ENCODE measurements at regions not wholly inside any gene's neighbourhood (a gene's known extent, or its start where the extent isn't known, plus 50 kb on each side); places are given as distances from the start of the nearest gene placed in this dataset.
"Not testable (repeated sequence)": the region's sequence is repeated elsewhere in the genome, so short reads cannot be mapped to it uniquely, and the experiment has no call there.

DNA sequence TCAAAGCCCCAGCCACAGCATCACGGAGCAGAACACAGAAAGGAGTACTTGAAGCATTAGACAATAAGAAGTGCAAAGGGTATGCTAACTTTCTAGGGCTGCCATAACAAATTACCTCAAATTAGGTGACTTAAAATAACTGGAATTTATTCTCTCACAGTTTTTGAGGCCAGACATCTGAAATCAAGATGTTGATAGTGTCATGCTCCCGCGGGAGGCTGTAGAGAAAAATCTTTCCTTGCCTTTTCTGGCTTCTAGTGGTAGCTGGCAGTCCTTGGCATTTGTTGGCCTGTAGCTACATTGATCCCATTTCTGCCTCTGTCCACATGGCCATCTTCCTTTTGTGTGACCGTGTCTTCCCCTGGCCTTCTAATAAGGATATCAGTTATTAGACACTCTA, 51.9 kb upstream of the SPDL1 start:
- no peak for DNase-seq
- Mint-ChIP-seq H3K27me3 (peaks cover 22 to 25% of the 10 kb centered on the region in 2 donors), H3K36me3 (no peaks in the 10 kb centered on the region), H3K27ac (no peak overlapping the region), H3K4me1 (no peaks in the 10 kb centered on the region), H3K4me3 (no peak overlapping the region), H3K9me3 (peaks cover 7 to 11% of the 10 kb centered on the region in 2 donors)
- no peak for ATAC-seq (replicated peaks)

DNA sequence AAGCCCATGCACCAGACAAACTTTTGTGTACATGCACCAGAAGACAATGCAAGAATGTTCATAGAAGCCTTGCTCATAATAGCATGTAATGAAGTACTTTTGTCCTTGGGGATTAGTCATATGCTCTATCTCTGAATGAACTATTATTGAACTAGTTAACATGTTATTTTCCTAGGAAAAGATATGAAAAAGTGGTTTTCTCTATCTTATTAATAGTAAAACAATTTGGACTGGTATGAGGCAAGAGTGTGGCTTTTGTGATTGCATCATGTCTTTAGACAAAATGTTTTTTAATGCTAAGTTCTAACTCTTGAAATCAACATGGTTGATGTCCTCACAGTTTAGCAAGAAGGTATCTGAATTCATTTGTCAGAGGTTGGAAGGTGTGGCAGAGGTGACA, 55.7 kb upstream of the SPDL1 start:
- H3K27ac Mint-ChIP-seq, result no peak overlapping the region
- peaks cover 8 to 13% of the 10 kb centered on the region in 2 donors for H3K9me3 Mint-ChIP-seq
- H3K4me1 Mint-ChIP-seq, result no peaks in the 10 kb centered on the region
- peaks cover 27 to 31% of the 10 kb centered on the region in 2 donors for H3K27me3 Mint-ChIP-seq
- H3K36me3 Mint-ChIP-seq, result no peaks in the 10 kb centered on the region
- DNase-seq (no peak), ATAC-seq (replicated peaks) (no peak)
- no peak overlapping the region for H3K4me3 Mint-ChIP-seq

DNA sequence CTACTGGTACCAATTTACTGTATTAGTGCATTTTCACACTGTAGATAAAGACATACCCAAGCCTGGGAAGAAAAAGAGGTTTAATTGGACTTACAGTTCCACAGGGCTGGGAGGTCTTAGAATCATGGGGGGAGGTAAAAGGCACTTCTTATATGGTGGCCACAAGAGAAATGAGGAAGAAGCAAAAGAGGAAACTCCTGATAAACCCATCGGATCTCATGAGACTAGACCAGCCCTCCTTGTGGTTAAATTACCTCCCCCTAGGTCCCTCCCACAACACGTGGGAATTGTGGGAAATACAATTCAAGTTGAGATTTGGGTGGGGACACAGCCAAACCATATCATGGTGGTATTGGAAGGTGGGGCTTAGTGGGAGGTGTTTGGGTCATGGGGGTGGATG, 56.5 kb upstream of the SPDL1 start:
- ATAC-seq (replicated peaks) (no peak), DNase-seq (no peak)
- H3K4me3 Mint-ChIP-seq, result no peak overlapping the region
- H3K4me1 Mint-ChIP-seq, result no peaks in the 10 kb centered on the region
- H3K27me3 Mint-ChIP-seq, result peaks cover 31 to 32% of the 10 kb centered on the region in 2 donors
- H3K27ac Mint-ChIP-seq, result no peak overlapping the region
- H3K36me3 Mint-ChIP-seq, result no peaks in the 10 kb centered on the region
- H3K9me3 Mint-ChIP-seq, result peaks cover 8 to 13% of the 10 kb centered on the region in 2 donors

DNA sequence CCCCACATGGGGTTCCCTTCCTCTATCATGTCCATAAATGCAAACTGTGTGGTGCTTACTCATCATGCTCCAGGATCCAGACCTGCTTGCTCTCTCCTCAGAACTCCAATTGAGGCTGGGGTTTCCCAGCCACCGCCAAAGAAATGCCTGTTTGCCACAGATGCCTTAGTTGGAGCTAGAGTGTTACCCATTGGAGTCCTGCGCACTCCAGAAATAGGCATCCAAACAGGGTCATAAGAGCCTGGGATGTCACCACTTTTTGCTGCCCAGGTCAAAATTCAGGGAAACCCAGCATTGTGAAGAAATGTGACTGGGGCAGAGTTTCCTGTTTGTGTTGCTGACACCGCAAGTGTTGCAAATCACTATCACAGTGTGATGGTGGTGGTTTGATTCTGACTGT, 60.7 kb upstream of the SPDL1 start:
- Mint-ChIP-seq H3K36me3 (no peaks in the 10 kb centered on the region), H3K9me3 (peaks cover 8 to 15% of the 10 kb centered on the region in 2 donors), H3K27ac (no peak overlapping the region), H3K4me1 (no peaks in the 10 kb centered on the region), H3K4me3 (no peak overlapping the region), H3K27me3 (peaks cover 20% of the 10 kb centered on the region in 2 donors)
- no peak for DNase-seq
- no peak for ATAC-seq (replicated peaks)

DNA sequence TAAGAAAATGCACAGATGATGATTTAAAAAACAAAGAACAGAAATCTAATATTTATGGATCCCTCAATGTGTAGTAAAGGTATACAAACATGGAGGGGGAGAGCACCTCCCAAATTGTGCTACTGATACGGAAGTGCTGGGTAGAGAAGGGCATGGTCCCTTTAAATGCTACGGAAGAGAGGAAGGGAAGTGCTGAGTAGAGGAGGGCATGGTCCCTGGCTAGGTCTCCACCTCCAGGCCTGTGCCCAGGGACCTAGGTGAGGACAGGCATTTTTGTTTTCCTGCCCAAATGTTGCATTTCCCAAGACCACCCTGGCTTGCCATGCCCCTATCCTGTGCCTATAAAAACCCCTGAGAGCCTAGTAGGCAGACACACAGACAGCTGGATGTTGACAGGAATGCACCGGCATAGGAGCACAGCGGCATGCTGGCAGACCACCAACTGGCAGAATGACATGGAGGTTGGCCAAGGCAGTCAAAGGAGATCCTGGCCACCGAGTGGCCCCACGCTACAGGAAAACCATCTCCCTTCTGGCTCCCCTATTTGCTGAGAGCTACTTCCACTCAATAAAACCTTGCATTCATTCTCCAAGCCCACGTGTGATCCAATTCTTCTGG, 62.1 kb upstream of the SPDL1 start:
- H3K9me3 Mint-ChIP-seq, result peaks cover 0 to 4% of the 10 kb centered on the region in 2 donors
- H3K4me3 Mint-ChIP-seq, result no peak overlapping the region
- no peaks in the 10 kb centered on the region for H3K4me1 Mint-ChIP-seq
- DNase-seq, result no peak
- H3K27ac Mint-ChIP-seq, result no peak overlapping the region
- H3K27me3 Mint-ChIP-seq, result peaks cover 20% of the 10 kb centered on the region in 2 donors
- no peaks in the 10 kb centered on the region for H3K36me3 Mint-ChIP-seq
- no peak for ATAC-seq (replicated peaks)

DNA sequence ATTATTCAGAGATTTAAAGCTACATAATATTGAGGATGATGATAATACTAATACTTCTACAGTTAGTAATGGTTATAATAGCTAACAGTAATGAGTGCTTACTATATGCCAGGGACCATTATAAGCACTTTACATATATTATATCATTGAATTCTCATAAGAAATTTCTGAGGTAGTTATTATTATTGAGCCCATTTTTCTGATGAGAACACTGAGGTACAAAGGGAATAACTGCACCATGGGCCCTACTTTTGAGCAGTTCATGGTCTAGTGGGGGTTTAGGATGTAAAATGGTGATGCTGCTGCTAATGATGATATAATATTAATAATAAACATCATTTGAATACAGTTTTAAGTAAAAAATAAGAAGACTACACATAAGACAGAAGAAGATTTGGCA, 64.2 kb upstream of the SPDL1 start:
- Mint-ChIP-seq H3K4me1 (no peaks in the 10 kb centered on the region), H3K36me3 (no peaks in the 10 kb centered on the region), H3K4me3 (no peak overlapping the region), H3K27ac (no peak overlapping the region), H3K9me3 (peaks cover 0 to 1% of the 10 kb centered on the region in 2 donors), H3K27me3 (peaks cover 18 to 20% of the 10 kb centered on the region in 2 donors)
- ATAC-seq (replicated peaks) (no peak), DNase-seq (no peak)

DNA sequence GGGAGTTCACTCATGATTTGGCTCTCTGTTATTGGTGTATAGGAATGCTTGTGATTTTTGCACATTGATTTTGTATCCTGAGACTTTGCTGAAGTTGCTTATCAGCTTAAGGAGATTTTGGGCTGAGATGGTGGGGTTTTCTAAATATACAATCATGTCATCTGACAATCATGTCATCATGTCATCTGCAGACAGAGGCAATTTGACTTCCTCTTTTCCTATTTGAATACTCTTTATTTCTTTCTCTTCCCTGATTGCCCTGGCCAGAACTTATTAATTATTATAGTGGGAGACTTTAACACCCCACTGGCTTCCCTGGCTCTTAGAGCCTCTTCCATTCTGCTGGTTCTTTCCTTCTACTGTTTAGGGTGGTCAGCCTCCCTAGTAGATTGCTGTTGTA, 64.8 kb upstream of the SPDL1 start:
- not testable (repeated sequence) for ATAC-seq (replicated peaks); H3K4me3 Mint-ChIP-seq; H3K4me1 Mint-ChIP-seq; H3K9me3 Mint-ChIP-seq; DNase-seq; H3K27ac Mint-ChIP-seq; H3K36me3 Mint-ChIP-seq
- peaks cover 18 to 20% of the 10 kb centered on the region in 2 donors for H3K27me3 Mint-ChIP-seq

DNA sequence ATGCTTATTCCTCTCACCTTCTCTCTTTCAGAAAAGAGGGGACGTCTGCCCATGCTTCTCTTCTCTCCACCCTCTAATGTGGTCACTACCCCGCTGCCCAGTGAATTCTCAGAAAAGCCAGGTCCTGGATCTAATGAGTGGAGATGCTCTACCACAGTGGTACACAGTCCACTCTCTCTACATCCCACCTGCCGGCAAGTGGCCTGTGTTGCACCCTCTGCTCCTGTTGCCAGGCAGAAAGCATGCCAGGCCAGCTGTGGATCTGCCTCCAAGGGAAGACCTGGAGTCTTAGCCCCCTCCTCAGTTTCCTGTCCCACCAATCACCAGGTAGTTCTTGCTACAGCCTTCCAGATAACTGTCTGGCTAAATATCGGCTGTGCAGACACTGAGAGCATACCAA, 71.2 kb upstream of the SPDL1 start:
- H3K27me3 Mint-ChIP-seq, result peaks cover 0 to 10% of the 10 kb centered on the region in 2 donors
- H3K9me3 Mint-ChIP-seq, result peaks cover 3 to 4% of the 10 kb centered on the region in 2 donors
- DNase-seq (no peak), ATAC-seq (replicated peaks) (no peak)
- H3K27ac Mint-ChIP-seq, result no peak overlapping the region
- H3K4me3 Mint-ChIP-seq, result no peak overlapping the region
- H3K36me3 Mint-ChIP-seq, result peaks cover 0 to 2% of the 10 kb centered on the region in 2 donors
- H3K4me1 Mint-ChIP-seq, result no peaks in the 10 kb centered on the region

DNA sequence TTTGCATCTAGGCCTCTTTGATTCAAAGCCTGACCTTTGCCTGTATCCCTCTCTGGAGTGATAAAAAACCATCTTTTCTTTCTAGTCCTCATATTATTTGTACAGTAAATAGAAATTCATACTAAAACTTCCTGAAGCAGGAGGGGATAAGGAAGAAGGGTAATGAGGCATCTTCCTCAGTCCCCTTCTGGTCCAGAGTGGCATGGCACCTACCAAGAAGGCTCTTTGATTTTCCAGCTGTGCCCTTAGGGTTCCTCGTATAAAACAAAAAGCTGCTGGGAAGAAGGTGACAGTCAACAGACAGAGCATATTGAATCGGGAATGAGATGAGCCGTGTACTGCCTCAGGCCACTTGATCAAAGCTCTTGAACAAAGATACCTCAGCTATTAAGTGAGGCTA, 71.9 kb upstream of the SPDL1 start:
- no peak overlapping the region for H3K27ac Mint-ChIP-seq
- H3K9me3 Mint-ChIP-seq, result peaks cover 3 to 4% of the 10 kb centered on the region in 2 donors
- peaks cover 0 to 2% of the 10 kb centered on the region in 2 donors for H3K36me3 Mint-ChIP-seq
- DNase-seq, result no peak
- peaks cover 0 to 11% of the 10 kb centered on the region in 2 donors for H3K27me3 Mint-ChIP-seq
- no peak overlapping the region for H3K4me3 Mint-ChIP-seq
- no peaks in the 10 kb centered on the region for H3K4me1 Mint-ChIP-seq
- no peak for ATAC-seq (replicated peaks)

DNA sequence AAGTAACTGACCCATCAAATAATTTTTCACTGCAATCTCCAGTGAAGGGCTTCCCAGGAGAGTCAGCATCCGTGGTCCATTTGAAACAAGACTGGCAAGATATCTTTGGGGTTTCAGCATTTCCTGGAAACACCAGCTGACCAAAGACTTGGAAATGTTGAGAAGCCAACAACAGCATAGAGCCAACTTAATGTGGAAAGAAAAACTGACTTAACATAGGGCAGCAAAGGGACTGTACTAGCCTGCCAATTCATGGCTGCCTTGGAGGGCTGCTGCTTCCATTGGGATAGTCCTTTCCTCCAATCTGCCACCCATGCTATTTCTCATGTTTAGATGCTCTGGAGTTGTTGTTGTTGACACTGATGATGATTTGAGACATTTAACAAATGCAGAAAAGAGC, 76.5 kb upstream of the SPDL1 start:
- no peak overlapping the region for H3K27ac Mint-ChIP-seq
- H3K9me3 Mint-ChIP-seq, result peaks cover 3 to 4% of the 10 kb centered on the region in 2 donors
- ATAC-seq (replicated peaks), result no peak
- H3K4me1 Mint-ChIP-seq, result no peaks in the 10 kb centered on the region
- H3K36me3 Mint-ChIP-seq, result peaks cover 0 to 2% of the 10 kb centered on the region in 2 donors
- H3K4me3 Mint-ChIP-seq, result no peak overlapping the region
- no peak for DNase-seq
- peaks cover 6 to 8% of the 10 kb centered on the region in 2 donors for H3K27me3 Mint-ChIP-seq

DNA sequence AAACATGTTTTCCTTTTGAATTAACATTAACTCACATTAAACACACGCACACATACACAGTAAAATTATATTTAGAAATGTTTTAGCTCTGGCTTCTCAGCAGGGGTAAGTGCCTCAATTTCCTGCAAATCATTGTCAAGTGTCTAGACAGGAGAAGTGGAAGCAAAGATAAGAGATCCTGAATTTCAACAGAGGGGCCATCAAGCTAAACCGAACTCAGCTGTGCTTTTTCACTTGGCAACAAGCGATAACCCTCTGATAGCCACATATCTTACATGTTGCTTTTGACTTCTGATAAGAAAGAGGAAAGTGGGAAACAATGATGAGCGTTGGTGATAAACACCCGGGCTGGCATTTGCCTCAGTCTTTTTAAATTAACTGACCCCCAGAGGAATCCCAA, 79.7 kb upstream of the SPDL1 start:
- DNase-seq (no peak), ATAC-seq (replicated peaks) (no peak)
- H3K27ac Mint-ChIP-seq, result no peak overlapping the region
- peaks cover 0 to 1% of the 10 kb centered on the region in 2 donors for H3K36me3 Mint-ChIP-seq
- no peaks in the 10 kb centered on the region for H3K4me1 Mint-ChIP-seq
- peaks cover 2 to 3% of the 10 kb centered on the region in 2 donors for H3K9me3 Mint-ChIP-seq
- H3K4me3 Mint-ChIP-seq, result no peak overlapping the region
- peaks cover 8 to 9% of the 10 kb centered on the region in 2 donors for H3K27me3 Mint-ChIP-seq

DNA sequence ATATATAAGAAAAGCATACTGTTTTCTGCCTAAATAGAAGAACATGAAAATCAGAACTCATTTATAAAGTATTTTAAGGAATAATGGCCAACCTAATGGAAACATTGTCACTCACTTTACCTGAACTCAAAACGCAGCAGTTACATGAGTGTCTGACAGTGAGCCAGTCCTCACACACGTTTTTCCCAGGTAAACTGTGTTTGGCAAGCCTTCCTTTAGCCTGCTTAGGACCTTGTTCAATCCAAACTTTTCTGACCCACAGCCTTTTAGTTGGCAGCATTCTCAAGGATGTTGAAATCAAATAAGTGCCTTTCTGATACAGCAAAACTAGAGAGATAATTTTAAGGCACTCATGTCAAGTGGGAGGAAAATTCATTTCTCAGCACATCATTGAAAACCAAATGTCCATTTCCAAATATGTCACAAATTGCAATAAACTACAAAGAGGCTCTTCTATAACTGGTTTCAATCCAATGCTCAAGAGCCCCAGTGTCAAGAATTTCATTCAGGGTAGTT, 83.5 kb upstream of the SPDL1 start:
- H3K9me3 Mint-ChIP-seq, result peaks cover 0 to 1% of the 10 kb centered on the region in 2 donors
- peaks cover 0 to 12% of the 10 kb centered on the region in 2 donors for H3K27me3 Mint-ChIP-seq
- no peak overlapping the region for H3K27ac Mint-ChIP-seq
- H3K4me3 Mint-ChIP-seq, result no peak overlapping the region
- H3K36me3 Mint-ChIP-seq, result no peaks in the 10 kb centered on the region
- DNase-seq, result no peak
- ATAC-seq (replicated peaks), result no peak
- no peaks in the 10 kb centered on the region for H3K4me1 Mint-ChIP-seq

DNA sequence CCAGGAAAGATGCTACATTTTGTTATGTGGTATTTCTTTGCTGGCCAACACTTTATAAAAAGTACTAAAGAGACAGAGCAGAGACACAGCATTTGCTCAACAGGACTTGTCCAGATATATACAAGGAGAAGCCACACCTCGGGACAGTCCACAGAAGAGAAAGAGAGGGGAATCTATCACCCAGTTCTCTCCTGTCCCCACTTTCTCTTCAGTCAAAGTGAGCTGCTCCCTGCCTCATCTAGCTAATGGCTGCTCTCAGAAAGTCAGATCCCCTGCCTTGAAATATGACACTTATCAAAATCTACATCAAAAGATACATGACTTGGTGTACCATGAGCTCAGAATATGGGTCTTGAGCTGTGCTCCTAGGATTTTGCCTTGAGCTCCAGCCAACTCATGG, 86.7 kb upstream of the SPDL1 start:
- Mint-ChIP-seq H3K4me3 (no peak overlapping the region), H3K9me3 (peaks cover 0 to 3% of the 10 kb centered on the region in 2 donors)

DNA sequence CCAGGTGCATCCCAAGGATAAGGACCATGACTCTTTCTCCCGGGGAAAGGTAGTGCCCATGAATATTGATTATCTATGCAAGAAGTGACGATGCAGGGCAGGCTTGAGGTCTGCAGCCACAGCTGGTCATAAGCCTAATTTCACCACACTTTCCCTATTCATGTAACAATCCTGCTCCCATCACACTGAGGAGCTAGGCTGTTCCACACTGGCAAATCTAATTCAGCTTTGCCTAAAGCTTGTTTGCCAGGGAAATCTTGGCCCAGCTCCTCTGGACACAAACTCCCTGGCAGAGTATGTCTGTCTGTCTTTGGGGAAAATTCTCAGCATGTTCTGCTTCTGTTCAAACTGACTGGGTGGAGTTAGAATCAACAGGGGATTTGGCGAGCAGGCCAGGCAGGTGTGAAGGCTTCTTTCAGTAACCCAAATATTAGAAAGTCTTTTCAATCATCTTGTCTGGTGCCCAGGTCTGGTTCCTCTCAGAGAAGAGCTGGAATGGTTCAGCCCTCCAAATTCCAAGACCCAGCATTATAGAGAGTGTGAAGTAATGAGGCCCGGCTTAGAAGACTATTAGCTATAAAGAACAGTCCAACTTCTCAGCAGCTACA, 88.5 kb upstream of the SPDL1 start:
- peaks cover 0 to 5% of the 10 kb centered on the region in 2 donors for H3K27me3 Mint-ChIP-seq
- H3K9me3 Mint-ChIP-seq, result peaks cover 0 to 2% of the 10 kb centered on the region in 2 donors
- H3K27ac Mint-ChIP-seq, result no peak overlapping the region
- DNase-seq (no peak), ATAC-seq (replicated peaks) (no peak)
- no peaks in the 10 kb centered on the region for H3K4me1 Mint-ChIP-seq
- no peaks in the 10 kb centered on the region for H3K36me3 Mint-ChIP-seq
- H3K4me3 Mint-ChIP-seq, result no peak overlapping the region

More for the DNA sequence above, 86.7 kb upstream of the SPDL1 start:
- Mint-ChIP-seq H3K4me1 (no peaks in the 10 kb centered on the region), H3K27ac (no peak overlapping the region), H3K27me3 (peaks cover 0 to 6% of the 10 kb centered on the region in 2 donors), H3K36me3 (no peaks in the 10 kb centered on the region)
- DNase-seq (no peak), ATAC-seq (replicated peaks) (no peak)

DNA sequence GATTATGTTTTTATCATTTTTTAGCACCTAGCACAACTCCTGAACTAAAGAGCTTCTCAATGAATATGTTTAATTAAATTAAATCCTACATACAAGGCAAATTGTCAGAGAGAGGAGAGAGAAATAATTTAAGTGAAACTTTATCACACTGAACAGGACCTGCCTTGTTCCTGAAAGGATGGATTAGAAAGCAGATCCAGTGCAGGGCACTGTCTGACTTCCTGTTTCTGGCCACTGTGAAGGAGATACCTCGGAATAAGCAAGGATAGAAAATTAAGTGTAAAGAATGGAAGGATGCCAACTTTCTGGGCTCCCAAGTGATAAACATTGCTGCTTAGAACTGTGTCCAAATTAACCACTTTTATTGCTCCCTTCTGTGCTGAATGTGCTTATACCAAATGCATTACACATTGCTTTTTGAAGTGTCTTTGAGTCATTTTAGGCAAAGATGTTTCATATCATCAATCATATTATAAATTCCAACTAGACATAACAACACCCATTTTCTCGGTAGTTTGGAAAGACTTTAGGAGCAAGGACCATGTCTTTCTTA, 89.1 kb upstream of the SPDL1 start:
- ATAC-seq (replicated peaks) (no peak), DNase-seq (no peak)
- Mint-ChIP-seq H3K27me3 (peaks cover 0 to 3% of the 10 kb centered on the region in 2 donors), H3K27ac (no peak overlapping the region), H3K4me1 (no peaks in the 10 kb centered on the region), H3K4me3 (no peak overlapping the region), H3K9me3 (peaks cover 0 to 1% of the 10 kb centered on the region in 2 donors), H3K36me3 (no peaks in the 10 kb centered on the region)
